H1 (cell line): ENCODE measurements at regions not wholly inside any gene's neighbourhood (a gene's known extent, or its start where the extent isn't known, plus 50 kb on each side); places are given as distances from the start of the nearest gene placed in this dataset.

Experiments used
- CTCF ChIA-PET: fragments of 300-600 bp; sonication (Branson Sonifier 250); formaldehyde crosslinking; loops from one replicate; lab custom pipeline; 2021; ENCODE audit not compliant: partially characterized antibody; lab: Charles Lee
- POLR2A ChIA-PET: fragments of 300-600 bp; sonication (Branson Sonifier 250); formaldehyde crosslinking; loops from one replicate; lab custom pipeline; 2021; ENCODE audit warnings: inconsistent platforms; ENCODE audit not compliant: partially characterized antibody; lab: Charles Lee
- DNase-seq, 2 experiments: peaks; one replicate each; pipeline versions ENCODE4 v3.0.0 to v3.0.0-alpha.2; 2010 to 2022; ENCODE audit warnings: low spot score in 2 of 2, low read depth in 1 of 2, mixed read lengths in 1 of 2
- FAIRE-seq: peaks from 2 replicates; lab custom pipeline; 2011; peaks lifted over from hg19 to GRCh38; lab: Jason Lieb, UNC
- H2AFZ ChIP-seq: 2 replicates; pipeline ENCODE4 v1.8.1; 2012; ENCODE audit warnings: low read length, inconsistent platforms
- H2AK5ac ChIP-seq: 2 replicates; pipeline ENCODE4 v1.6.1; 2013; ENCODE audit warnings: low read depth, low read length
- H2BK120ac ChIP-seq: replicated peaks from 2 replicates; pipeline ENCODE3; 2013; ENCODE audit warnings: low read depth, low read length, inconsistent platforms
- H2BK12ac ChIP-seq: 2 replicates; pipeline ENCODE4 v1.6.1; 2013; ENCODE audit warnings: low read depth, low read length
- H2BK15ac ChIP-seq: 2 replicates; pipeline ENCODE4 v1.6.1; 2013; ENCODE audit warnings: low read length
- H2BK20ac ChIP-seq: 2 replicates; pipeline ENCODE4 v1.6.1; 2013; ENCODE audit warnings: low read length
- H2BK5ac ChIP-seq: 2 replicates; pipeline ENCODE4 v1.6.1; 2013; ENCODE audit warnings: low read depth, low read length
- H3K14ac ChIP-seq: 2 replicates; pipeline ENCODE4 v1.6.1; 2013; ENCODE audit warnings: inconsistent platforms; ENCODE audit not compliant: insufficient read length
- H3K18ac ChIP-seq: 2 replicates; pipeline ENCODE4 v1.6.1; 2013; ENCODE audit warnings: low read length; ENCODE audit errors: extremely low read depth
- H3K23ac ChIP-seq: 2 replicates; pipeline ENCODE4 v1.6.1; 2013; ENCODE audit warnings: inconsistent platforms; ENCODE audit not compliant: insufficient read length
- H3K23me2 ChIP-seq: 2 replicates; pipeline ENCODE4 v1.6.1; 2013; ENCODE audit warnings: low read depth, low read length
- H3K27ac ChIP-seq: 2 replicates; pipeline ENCODE4 v1.6.1; 2011; ENCODE audit warnings: low read depth, low read length, inconsistent platforms
- H3K27me3 ChIP-seq, 4 experiments: replicated peaks in 1 of 4; 1 replicate in 1 of 4; 2 replicates in 3 of 4; pipeline versions ENCODE4 v1.6.1 to v1.8.1; 2011 to 2013; ENCODE audit warnings: low read length in 3 of 4, mild to moderate bottlenecking in 3 of 4, inconsistent platforms in 2 of 4, mixed read lengths in 2 of 4, moderate library complexity in 1 of 4; ENCODE audit not compliant: control insufficient read depth in 3 of 4, insufficient read depth in 3 of 4; ENCODE audit errors: extremely low read depth in 1 of 4
- H3K36me3 ChIP-seq, 4 experiments: 2 replicates each; pipeline versions ENCODE4 v1.6.1 to v1.8.1; 2011 to 2013; ENCODE audit warnings: mild to moderate bottlenecking in 4 of 4, low read length in 3 of 4, moderate library complexity in 2 of 4, control low read depth in 1 of 4, inconsistent platforms in 1 of 4; ENCODE audit not compliant: insufficient read depth in 4 of 4, control insufficient read depth in 2 of 4
- H3K4ac ChIP-seq: replicated peaks from 2 replicates; pipeline ENCODE3; 2013; ENCODE audit warnings: low read length, low read depth, mixed read lengths, inconsistent platforms; ENCODE audit not compliant: insufficient read length
- H3K4me1 ChIP-seq, 4 experiments: replicated peaks in 1 of 4; 1 replicate in 1 of 4; 2 replicates in 3 of 4; pipeline versions ENCODE4 v1.6.1 to v1.8.1; 2011 to 2013; ENCODE audit warnings: low read length in 3 of 4, inconsistent platforms in 2 of 4, mixed read lengths in 1 of 4; ENCODE audit not compliant: insufficient read depth in 4 of 4, control insufficient read depth in 3 of 4
- H3K4me2 ChIP-seq, 2 experiments: 2 replicates each; pipeline versions ENCODE4 v1.6.1 to v1.8.1; 2011 to 2013; ENCODE audit warnings: low read depth in 2 of 2, low read length in 2 of 2, control low read depth in 1 of 2, inconsistent platforms in 1 of 2, mild to moderate bottlenecking in 1 of 2; ENCODE audit not compliant: insufficient read depth in 1 of 2
- H3K4me3 ChIP-seq, 4 experiments: fragments of 200-600, 300-600 bp in 1 of 4; sonication (generic), shearing (Covaris generic), sonication (Bioruptor Twin) in 1 of 4; 2 replicates each; pipeline versions ENCODE4 v1.5.1 to v1.8.1; 2011 to 2016; ENCODE audit warnings: low read length in 4 of 4, low read depth in 3 of 4, control low read depth in 2 of 4, inconsistent platforms in 2 of 4, mild to moderate bottlenecking in 2 of 4, mixed read lengths in 1 of 4, moderate library complexity in 1 of 4; ENCODE audit not compliant: insufficient read depth in 2 of 4; ENCODE audit errors: extremely low read depth in 1 of 4
- H3K56ac ChIP-seq: replicated peaks from 2 replicates; pipeline ENCODE3; 2013; ENCODE audit warnings: low read depth, mild to moderate bottlenecking, mixed read lengths, low read length, inconsistent platforms; ENCODE audit not compliant: insufficient read length
- H3K79me1 ChIP-seq: 2 replicates; pipeline ENCODE4 v1.6.1; 2013; ENCODE audit warnings: low read depth, low read length, control low read depth
- H3K79me2 ChIP-seq, 2 experiments: 2 replicates each; pipeline versions ENCODE4 v1.6.1 to v1.8.1; 2012 to 2013; ENCODE audit warnings: low read length in 2 of 2, mild to moderate bottlenecking in 2 of 2, inconsistent platforms in 1 of 2; ENCODE audit not compliant: insufficient read depth in 2 of 2, control insufficient read depth in 1 of 2
- H3K9ac ChIP-seq, 4 experiments: replicated peaks in 1 of 4; 1 replicate in 1 of 4; 2 replicates in 3 of 4; pipeline versions ENCODE4 v1.6.1 to v1.8.1; 2011 to 2013; ENCODE audit warnings: low read depth in 3 of 4, low read length in 3 of 4, control low read depth in 2 of 4, mild to moderate bottlenecking in 2 of 4, moderate library complexity in 2 of 4, inconsistent platforms in 1 of 4; ENCODE audit errors: extremely low read depth in 1 of 4
- H3K9me3 ChIP-seq, 2 experiments: 2 replicates each; pipeline versions ENCODE4 v1.6.1 to v1.8.1; 2012 to 2013; ENCODE audit warnings: mild to moderate bottlenecking in 2 of 2, moderate library complexity in 2 of 2, control low read depth in 1 of 2, inconsistent platforms in 1 of 2, low read depth in 1 of 2, low read length in 1 of 2, mixed read lengths in 1 of 2; ENCODE audit not compliant: insufficient read depth in 2 of 2
- H4K20me1 ChIP-seq, 2 experiments: replicated peaks in 1 of 2; 2 replicates each; pipeline versions ENCODE3 to v1.8.1; 2011 to 2013; ENCODE audit warnings: inconsistent platforms in 2 of 2, low read length in 2 of 2, mild to moderate bottlenecking in 1 of 2; ENCODE audit not compliant: insufficient read depth in 2 of 2, control insufficient read depth in 1 of 2
- H4K5ac ChIP-seq: 2 replicates; pipeline ENCODE4 v1.6.1; 2013; ENCODE audit warnings: low read length, low read depth, mixed read lengths, inconsistent platforms; ENCODE audit not compliant: insufficient read length
- H4K8ac ChIP-seq: 2 replicates; pipeline ENCODE4 v1.8.0; 2013; ENCODE audit warnings: mild to moderate bottlenecking, moderate library complexity, low read length, inconsistent platforms; ENCODE audit not compliant: insufficient read depth; ENCODE audit errors: extremely low read depth
- H4K91ac ChIP-seq: replicated peaks from 2 replicates; pipeline ENCODE3; 2013; ENCODE audit warnings: low read length, mixed read lengths, inconsistent platforms; ENCODE audit not compliant: insufficient read length
- CTCF ChIP-seq, 3 experiments: IDR thresholded peaks; 1 replicate in 2 of 3; 2 replicates in 1 of 3; pipeline versions ENCODE4 v1.5.1 to v1.6.1; 2011; ENCODE audit warnings: low read length in 3 of 3, mild to moderate bottlenecking in 3 of 3, inconsistent platforms in 2 of 3, low read depth in 1 of 3, moderate library complexity in 1 of 3; ENCODE audit not compliant: insufficient read depth in 1 of 3; ENCODE audit errors: control extremely low read depth in 1 of 3
- EZH2 ChIP-seq: fragments of 200-600 bp; sonication (generic); IDR thresholded peaks from 2 replicates; pipeline ENCODE4 v1.7.1; 2012; ENCODE audit warnings: low read depth, mild to moderate bottlenecking, moderate library complexity, low read length, inconsistent platforms; ENCODE audit not compliant: severe bottlenecking
- FOSL1 ChIP-seq: IDR thresholded peaks from 2 replicates; pipeline ENCODE4 v1.6.1; 2011; ENCODE audit warnings: mild to moderate bottlenecking, low read depth, low read length, moderate library complexity; ENCODE audit not compliant: insufficient read depth
- GTF2F1 ChIP-seq: IDR thresholded peaks from 2 replicates; pipeline ENCODE4 v1.6.1; 2012; ENCODE audit warnings: low read depth, low read length, improper control_type of control experiment, borderline replicate concordance
- HDAC6 ChIP-seq: IDR thresholded peaks from one replicate; pipeline ENCODE4 v1.7.1; 2012; ENCODE audit warnings: low read depth, mild to moderate bottlenecking, inconsistent platforms, low read length, moderate library complexity
- JUN ChIP-seq: IDR thresholded peaks from 2 replicates; pipeline ENCODE4 v1.6.1; 2011; ENCODE audit warnings: low read depth, mild to moderate bottlenecking, improper control_type of control experiment, low read length
- NANOG ChIP-seq: IDR thresholded peaks from 2 replicates; pipeline ENCODE4 v1.6.1; 2011; ENCODE audit warnings: low read length, low read depth, mild to moderate bottlenecking, inconsistent platforms; ENCODE audit not compliant: insufficient read depth, poor library complexity, severe bottlenecking
- POLR2A ChIP-seq, 2 experiments: IDR thresholded peaks; 1 replicate in 1 of 2; 2 replicates in 1 of 2; pipeline ENCODE4 v1.6.1; 2011; ENCODE audit warnings: low read depth in 2 of 2, low read length in 2 of 2, mild to moderate bottlenecking in 2 of 2; ENCODE audit errors: control extremely low read depth in 1 of 2
- POLR2AphosphoS5 ChIP-seq: IDR thresholded peaks from 2 replicates; pipeline ENCODE4 v1.6.1; 2011; ENCODE audit warnings: low read depth, low read length
- RBBP5 ChIP-seq: IDR thresholded peaks from 2 replicates; pipeline ENCODE4 v1.7.1; 2012; ENCODE audit warnings: low read depth, mild to moderate bottlenecking, inconsistent platforms, low read length, moderate library complexity, borderline replicate concordance
- SIRT6 ChIP-seq: IDR thresholded peaks from one replicate; pipeline ENCODE4 v1.7.1; 2012; ENCODE audit warnings: low read length, inconsistent platforms
- SRF ChIP-seq: IDR thresholded peaks from 2 replicates; pipeline ENCODE4 v1.6.1; 2011; ENCODE audit warnings: mild to moderate bottlenecking, low read depth, low read length, moderate library complexity
- ZNF274 ChIP-seq: IDR thresholded peaks from 2 replicates; pipeline ENCODE4 v1.7.0; 2012; ENCODE audit warnings: low read length, borderline replicate concordance; ENCODE audit errors: extremely low read depth

- Histone ChIP-seq H3K4ac (no peak overlapping the region), H4K91ac (no peak overlapping the region), H3K27me3 (no peaks in the 10 kb centered on the region), H3K36me3 (no peaks in the 10 kb centered on the region), H3K56ac (no peak overlapping the region), H2BK20ac (no peak overlapping the region), H2BK15ac (no peak overlapping the region), H3K18ac (no peak overlapping the region), H2AK5ac (no peak overlapping the region), H3K9ac (no peak overlapping the region), H3K79me2 (no peaks in the 10 kb centered on the region), H2BK120ac (no peak overlapping the region), H3K9me3 (no peaks in the 10 kb centered on the region), H3K4me2 (no peak overlapping the region), H4K20me1 (no peaks in the 10 kb centered on the region), H2AFZ (no peak overlapping the region), H3K27ac (no peak overlapping the region), H4K5ac (no peak overlapping the region), H3K23me2 (no peaks in the 10 kb centered on the region), H3K23ac (no peak overlapping the region), H3K79me1 (no peaks in the 10 kb centered on the region), H2BK5ac (no peak overlapping the region), H3K4me1 (no peaks in the 10 kb centered on the region), H2BK12ac (no peak overlapping the region), H3K14ac (no peak overlapping the region), H3K4me3 (no peak overlapping the region), H4K8ac (no peak overlapping the region)
- DNase-seq: no peak
- FAIRE-seq: no peak
- POLR2A ChIA-PET: no interaction called here
- CTCF ChIA-PET: interaction anchor here (1.9 kb wide), 1 partner anchor 24 kb away, joined by 5 read pairs; no protein-coding TSS in a partner anchor
- TF ChIP-seq HDAC6 (no peak), JUN (no peak), SIRT6 (no peak), RBBP5 (no peak), POLR2AphosphoS5 (no peak), GTF2F1 (no peak), ZNF274 (no peak), NANOG (no peak), POLR2A (IDR thresholded peaks at IDR 0.05; ENCODE audit: control extremely low read depth in 1 of 2, low read depth in 2 of 2, low read length in 2 of 2) (no peak), EZH2 (no peak), SRF (no peak), CTCF (IDR thresholded peaks at IDR 0.05; ENCODE audit: control extremely low read depth in 1 of 3, insufficient read depth in 1 of 3, low read depth in 1 of 3, low read length in 3 of 3) (no peak), FOSL1 (no peak)
These were observed 333.7 kb downstream of the PCNX1 start for GRCh38 chr14:71240866-71241520.
